Posterior vena cava (tissue), 2 donors: ENCODE measurements at regions not wholly inside any gene's neighbourhood (a gene's known extent, or its start where the extent isn't known, plus 50 kb on each side); places are given as distances from the start of the nearest gene placed in this dataset.

Source experiments
- DNase-seq: peaks from one replicate; pipeline ENCODE4 v3.0.0-alpha.2; 2020; ENCODE audit warnings: low spot score
- intact Hi-C, 2 donors: fragments of 100-400 bp; cut with DNase I; formaldehyde crosslinking; loops; one replicate each; pipeline versions ENCODE4 v1.14.1 to v1.14.2; 2022 to 2023
- donor health status: DM: yes; HTN: yes; CAD: no.
- donor health status: DM: yes; HTN: yes; CAD: no.

GRCh38 chr11:70771099-70771885 is 373.0 kb downstream of the CTTN start:
- no peak for DNase-seq
- intact Hi-C loops = no loop called here

DNA sequence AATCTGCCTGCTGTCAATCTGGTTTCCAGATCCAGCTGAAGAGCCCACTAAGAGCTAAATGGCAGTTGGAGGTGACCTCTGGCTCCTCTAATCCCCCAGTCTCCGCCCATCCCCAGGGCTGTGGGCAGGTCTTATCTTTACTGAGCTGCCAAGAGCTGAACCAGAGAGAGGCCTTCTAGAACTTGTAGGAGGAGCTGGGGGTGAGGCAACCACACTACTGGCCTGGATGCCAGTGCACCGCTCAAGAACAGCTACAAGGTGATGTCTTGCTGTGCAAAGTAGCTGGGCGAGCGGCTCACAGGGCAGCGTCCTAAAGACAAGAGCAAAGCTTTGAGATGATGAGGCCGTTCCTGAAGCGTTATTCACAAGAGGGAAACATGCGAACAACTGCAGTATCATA is 374.6 kb downstream of the CTTN start:
- DNase-seq = no peak
- intact Hi-C loops = no loop called here

- intact Hi-C loops = no loop called here
- DNase-seq = no peak
Observed at GRCh38 chr11:70775386-70776075, 377.2 kb downstream of the CTTN start.

DNA sequence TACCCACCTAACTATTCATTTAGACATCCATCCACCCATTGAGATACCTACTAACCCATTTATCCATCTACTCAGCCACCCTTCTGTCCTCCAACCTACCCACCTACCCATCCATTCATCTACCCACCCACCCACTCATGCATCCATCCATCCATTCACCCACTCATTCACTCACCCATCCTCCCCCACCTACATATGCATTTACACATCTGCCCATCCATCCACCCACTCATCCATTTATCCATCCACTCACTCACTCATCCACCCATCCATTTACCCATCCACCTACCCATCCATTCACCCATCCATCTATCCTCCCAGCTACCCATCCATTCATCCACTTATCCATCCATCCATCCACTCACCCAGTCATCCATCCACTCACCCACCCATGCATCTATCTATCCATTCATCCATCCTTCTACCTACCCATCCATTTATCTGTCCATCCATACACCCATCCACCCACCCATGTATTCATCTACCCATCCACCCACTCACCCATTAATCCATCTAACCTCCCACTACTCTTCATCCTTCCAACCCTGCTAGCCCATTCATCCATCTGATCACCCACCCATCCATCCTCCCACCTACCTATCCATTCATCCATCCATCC is 378.7 kb downstream of the CTTN start:
- intact Hi-C loops = no loop called here
- DNase-seq = no peak

- no peak for DNase-seq
- intact Hi-C loops = no loop called here
Observed at GRCh38 chr11:70778883-70779282, 380.6 kb downstream of the CTTN start.

GRCh38 chr11:70779433-70780245 is 381.3 kb downstream of the CTTN start:
- no peak for DNase-seq
- intact Hi-C loops = no loop called here

GRCh38 chr11:70780246-70780535 is 381.9 kb downstream of the CTTN start:
- intact Hi-C loops = no loop called here
- DNase-seq = no peak

- no peak for DNase-seq
- intact Hi-C loops = no loop called here
Observed at GRCh38 chr11:70782401-70782913, 384.1 kb downstream of the CTTN start.

DNA sequence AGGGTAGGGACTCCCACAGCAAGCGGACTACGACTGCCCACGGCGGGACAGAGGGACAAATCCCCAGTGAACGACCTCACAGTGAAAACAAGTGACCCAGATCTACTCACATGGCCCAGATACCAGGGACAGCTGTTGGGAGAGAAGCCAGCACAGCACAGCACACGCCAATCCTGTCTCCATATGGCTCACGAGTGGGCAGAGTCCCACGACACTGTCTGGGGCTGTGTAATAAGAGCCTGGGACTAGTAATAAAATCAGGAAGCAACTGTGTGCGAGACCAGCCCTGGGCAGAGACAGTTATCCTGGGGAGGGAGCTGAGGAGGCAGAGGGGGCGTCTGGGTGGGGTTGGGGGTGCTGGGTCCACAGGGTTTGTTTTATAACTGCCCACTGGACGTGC is 385.0 kb downstream of the CTTN start:
- intact Hi-C loops = no loop called here
- DNase-seq = no peak

DNA sequence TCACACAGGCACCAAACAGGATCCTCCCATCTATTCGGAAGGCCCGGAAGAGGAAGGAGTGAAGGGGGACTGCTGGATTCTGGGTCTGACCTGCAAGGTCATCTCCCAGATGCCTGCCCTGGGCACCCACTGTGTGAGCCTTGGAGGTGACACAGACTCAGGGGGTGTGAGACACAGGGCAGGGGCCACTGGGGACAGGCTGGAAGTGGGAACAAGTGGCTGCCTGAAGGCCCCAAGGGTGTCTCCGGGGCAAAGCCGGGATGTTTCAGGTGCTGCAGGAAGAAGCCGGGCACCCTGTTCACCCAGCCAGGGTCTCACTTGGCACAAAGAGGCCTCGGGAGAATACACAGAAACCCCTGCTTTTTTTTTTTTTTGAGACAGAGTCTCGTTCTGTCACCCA is 385.5 kb downstream of the CTTN start:
- intact Hi-C loops = no loop called here
- DNase-seq = no peak

GRCh38 chr11:70785372-70785771 is 387.0 kb downstream of the CTTN start:
- DNase-seq = no peak

GRCh38 chr11:70786021-70786665 is 387.8 kb downstream of the CTTN start:
- DNase-seq = no peak
- intact Hi-C loops = no loop called here

More at GRCh38 chr11:70785372-70785771, 387.0 kb downstream of the CTTN start:
- intact Hi-C loops = no loop called here

- no peak for DNase-seq
- intact Hi-C loops = no loop called here
Observed at GRCh38 chr11:70788248-70789022, 390.1 kb downstream of the CTTN start.

- intact Hi-C loops = no loop called here
- DNase-seq = no peak
Observed at GRCh38 chr11:70790671-70791300, 392.5 kb downstream of the CTTN start.

GRCh38 chr11:70796648-70797227 is 398.4 kb downstream of the CTTN start:
- intact Hi-C loops = no loop called here
- DNase-seq = no peak

GRCh38 chr11:70798296-70798695 is 400.0 kb downstream of the CTTN start:
- intact Hi-C loops = no loop called here
- no peak for DNase-seq

DNA sequence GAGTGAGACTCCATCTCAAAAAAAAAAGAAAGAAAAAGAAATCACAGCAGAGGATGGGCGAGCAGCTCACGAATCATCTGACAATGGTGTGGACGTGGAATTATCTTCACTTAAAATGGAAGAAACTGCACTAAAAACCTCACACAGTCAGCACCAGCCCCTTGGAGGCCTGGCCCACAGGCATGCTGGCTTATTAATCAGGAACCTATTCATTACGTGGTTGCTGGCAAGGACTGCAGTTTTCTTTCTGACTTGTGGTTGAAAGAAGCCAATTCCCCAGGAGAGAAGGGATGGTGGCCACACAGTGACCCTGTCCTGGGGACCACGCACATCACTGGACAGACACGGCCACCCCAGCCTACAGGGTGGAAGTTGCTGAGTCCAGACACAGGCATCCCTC is 401.1 kb downstream of the CTTN start:
- DNase-seq = no peak
- intact Hi-C loops = no loop called here

DNA sequence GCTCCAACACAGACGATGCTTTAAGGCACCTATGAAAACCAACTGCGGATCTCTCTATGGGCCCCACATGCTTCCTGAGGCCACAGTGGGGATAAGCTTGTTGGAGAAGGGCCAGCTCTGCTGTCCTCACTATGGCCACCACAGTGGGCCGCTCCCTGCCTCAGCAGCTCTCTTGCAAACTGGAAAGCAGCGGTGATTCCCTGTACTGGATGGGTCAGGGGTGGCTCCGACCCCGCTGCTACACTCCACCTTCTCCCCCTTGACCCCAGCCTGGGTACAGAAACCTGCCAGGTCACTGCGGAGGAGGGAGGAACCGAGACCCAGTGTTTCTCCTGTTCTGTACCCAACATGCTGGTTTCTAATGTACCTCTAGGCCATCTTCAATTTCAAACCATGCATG is 403.9 kb downstream of the CTTN start:
- intact Hi-C loops = no loop called here
- DNase-seq = no peak
